ENCODE measurements at regions not wholly inside any gene's neighbourhood (a gene's known extent, or its start where the extent isn't known, plus 50 kb on each side); places are given as distances from the start of the nearest gene placed in this dataset.

GRCh38 chr9:109616571-109617120 lies 118.5 kb upstream of the PTPN3 start:
- TF ChIP-seq CTCF (IDR thresholded peaks at IDR 0.05; ENCODE audit: borderline replicate concordance, extremely low read depth, low read length, poor library complexity, severe bottlenecking) (no peak), EZH2 (IDR thresholded peaks at IDR 0.05; ENCODE audit: borderline replicate concordance, low read depth, low read length, severe bottlenecking) (no peak)
